ENCODE measurements at regions not wholly inside any gene's neighbourhood (a gene's known extent, or its start where the extent isn't known, plus 50 kb on each side); places are given as distances from the start of the nearest gene placed in this dataset.
"Not testable (repeated sequence)": the region's sequence is repeated elsewhere in the genome, so short reads cannot be mapped to it uniquely, and the experiment has no call there.

DNA sequence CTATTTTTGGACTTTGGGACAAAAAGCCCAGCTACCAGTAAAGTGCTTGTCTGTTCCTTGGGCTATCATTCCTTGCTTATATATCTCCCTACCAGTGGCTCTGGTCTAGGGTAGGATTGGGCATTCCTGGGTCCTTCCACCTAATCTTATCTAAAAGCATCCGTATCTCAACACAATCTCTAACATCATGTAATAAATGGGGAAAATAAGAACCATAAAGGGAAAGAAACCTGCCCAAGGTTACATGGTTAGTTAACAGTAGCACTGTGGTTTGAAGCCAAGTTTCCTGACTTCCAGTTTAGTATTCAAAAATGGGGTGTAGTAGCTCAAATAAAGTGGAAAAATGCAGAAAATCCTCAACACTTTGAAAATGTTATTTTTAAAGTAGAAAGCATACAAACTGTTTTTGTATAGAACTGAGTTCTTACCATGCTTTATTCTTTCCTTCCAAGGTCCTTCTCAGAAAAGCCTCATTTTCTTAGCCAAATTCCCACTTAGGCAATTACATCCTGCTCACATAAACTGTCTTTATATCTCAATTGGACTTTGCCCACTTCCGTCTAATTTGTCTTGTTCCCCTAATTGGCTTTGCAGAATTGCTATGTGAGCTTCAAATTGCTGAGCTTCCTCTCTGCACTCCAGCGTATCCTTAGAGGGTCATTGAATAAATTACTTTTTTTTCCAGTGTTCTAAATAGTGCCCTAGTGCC is 273.1 kb upstream of the UBE2E3 start:
- peaks cover 4% of the 10 kb centered on the region; the same call in 1 of the 2 replicates for H3K4me1 ChIP-seq
- no peaks in the 10 kb centered on the region for H3K27me3 ChIP-seq
- no peak overlapping the region for H3K27ac ChIP-seq
- H3K4me3 ChIP-seq, result no peak overlapping the region
- DNase-seq, result no peak
- no peaks in the 10 kb centered on the region for H3K36me3 ChIP-seq
- H3K9me3 ChIP-seq (replicated peaks), result no peaks in the 10 kb centered on the region

DNA sequence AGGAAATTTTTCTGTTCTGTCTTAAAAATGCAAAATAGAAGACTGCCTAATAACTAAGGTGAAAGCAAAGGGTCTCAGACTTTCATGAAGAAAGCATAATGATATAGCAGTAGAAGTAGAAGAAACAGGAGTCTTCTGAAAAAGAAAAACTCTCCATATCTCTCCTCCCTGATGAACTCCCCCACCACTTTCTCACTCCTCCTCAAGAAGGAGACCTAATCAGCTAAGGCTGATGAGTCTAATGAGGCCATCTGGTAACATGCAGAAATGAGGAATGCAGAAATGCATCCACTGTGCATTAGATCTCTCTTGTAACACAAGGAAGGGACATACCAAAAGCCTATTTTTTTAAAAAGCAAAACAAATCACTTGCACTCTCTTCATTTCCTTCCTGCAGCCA is 273.7 kb upstream of the UBE2E3 start:
- H3K36me3 ChIP-seq, result no peaks in the 10 kb centered on the region

DNA sequence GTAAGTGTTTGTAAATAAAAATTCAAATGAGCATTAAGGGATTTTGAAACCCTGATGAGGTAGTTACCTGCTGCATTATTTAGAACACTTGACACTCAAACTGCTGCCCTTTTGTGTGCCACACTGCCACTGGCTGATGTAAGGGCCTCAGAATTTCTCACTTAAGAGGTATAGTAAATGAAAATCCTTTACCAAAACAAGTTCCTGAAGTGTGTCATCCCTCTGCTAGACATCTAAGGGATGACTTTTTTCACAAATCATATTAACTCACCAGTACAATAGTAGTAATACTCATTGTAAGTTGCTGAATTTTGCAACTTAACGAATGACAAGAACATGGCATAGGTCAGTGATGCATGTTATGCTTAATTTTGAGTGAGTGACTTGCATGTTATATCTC is 274.9 kb upstream of the UBE2E3 start:
- no peaks in the 10 kb centered on the region for H3K36me3 ChIP-seq
- H3K4me3 ChIP-seq, result no peak overlapping the region
- no peak for DNase-seq
- H3K27me3 ChIP-seq, result no peaks in the 10 kb centered on the region
- no peak overlapping the region for H3K27ac ChIP-seq
- no peaks in the 10 kb centered on the region; the same call in 1 of the 2 replicates for H3K9me3 ChIP-seq (replicated peaks)
- peaks cover 4% of the 10 kb centered on the region; the same call in 1 of the 2 replicates for H3K4me1 ChIP-seq

More for the DNA sequence above, 273.7 kb upstream of the UBE2E3 start:
- peaks cover 4% of the 10 kb centered on the region; the same call in 1 of the 2 replicates for H3K4me1 ChIP-seq
- H3K27me3 ChIP-seq, result no peaks in the 10 kb centered on the region
- no peak for DNase-seq
- H3K4me3 ChIP-seq, result no peak overlapping the region
- no peak overlapping the region for H3K27ac ChIP-seq
- H3K9me3 ChIP-seq (replicated peaks), result no peaks in the 10 kb centered on the region

DNA sequence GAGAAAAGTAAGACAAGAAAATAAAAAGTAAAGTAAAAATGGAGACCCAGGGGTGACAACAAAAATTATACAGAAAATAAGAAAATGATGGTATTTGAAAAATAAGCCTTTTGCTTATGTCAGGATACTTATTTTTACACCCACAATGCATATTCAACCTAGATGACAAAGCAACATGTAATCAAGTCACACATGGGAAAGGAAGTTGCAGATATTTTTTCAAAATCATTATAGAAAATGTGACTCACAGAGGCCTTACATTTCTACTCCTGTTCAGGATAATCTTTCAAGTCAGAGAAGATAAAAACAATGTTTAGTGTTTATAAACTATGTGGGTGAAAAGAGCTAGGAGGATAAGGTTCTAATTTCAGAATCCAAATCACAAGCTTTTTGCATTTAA is 275.3 kb upstream of the UBE2E3 start:
- Histone ChIP-seq H3K9me3 (replicated peaks) (no peaks in the 10 kb centered on the region; the same call in 1 of the 2 replicates), H3K27ac (no peak overlapping the region), H3K27me3 (no peaks in the 10 kb centered on the region), H3K36me3 (no peaks in the 10 kb centered on the region), H3K4me1 (peaks cover 4% of the 10 kb centered on the region; the same call in 1 of the 2 replicates), H3K4me3 (no peak overlapping the region)
- DNase-seq, result no peak

DNA sequence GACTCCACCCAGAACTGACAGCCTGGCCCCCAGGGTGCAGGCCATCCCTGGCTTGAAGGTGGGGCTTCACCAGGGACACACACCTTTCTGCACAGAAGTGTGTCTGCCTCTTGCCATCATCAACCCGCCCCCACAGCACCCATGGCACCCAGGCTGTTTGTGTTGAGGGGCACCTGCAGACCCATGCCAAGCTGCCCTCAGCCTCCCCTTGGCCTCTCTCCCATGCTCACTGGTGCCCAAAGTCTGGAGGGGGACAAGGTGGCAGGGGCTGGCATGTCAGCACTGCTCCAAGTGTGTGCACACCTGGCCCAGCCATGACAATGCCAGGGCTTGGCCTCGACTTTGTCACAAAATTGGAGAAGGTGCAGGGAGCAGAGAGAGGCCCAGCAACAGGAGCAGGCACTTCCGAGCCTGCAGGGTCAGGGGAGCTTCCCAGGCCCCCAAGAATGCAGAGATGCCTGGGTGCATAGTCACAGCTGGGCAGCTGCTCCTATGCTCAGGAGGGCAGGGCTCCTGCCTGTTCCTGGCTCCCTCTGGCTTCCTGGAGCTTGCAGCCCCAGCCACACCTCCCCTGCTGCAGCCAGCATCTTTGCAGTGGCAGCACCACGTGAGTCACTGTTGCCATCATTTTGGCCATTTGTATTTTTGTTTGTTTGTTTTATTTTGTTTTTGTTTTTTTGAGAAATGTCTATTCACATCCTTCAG is 280.6 kb upstream of the UBE2E3 start:
- Histone ChIP-seq H3K9me3 (replicated peaks) (no peaks in the 10 kb centered on the region; the same call in 1 of the 2 replicates), H3K27ac (no peak overlapping the region), H3K4me1 (no peaks in the 10 kb centered on the region; the same call in none of the 2 replicates), H3K36me3 (no peaks in the 10 kb centered on the region), H3K4me3 (no peak overlapping the region), H3K27me3 (no peaks in the 10 kb centered on the region)
- peak; percentile 28 to 50 for DNase-seq

DNA sequence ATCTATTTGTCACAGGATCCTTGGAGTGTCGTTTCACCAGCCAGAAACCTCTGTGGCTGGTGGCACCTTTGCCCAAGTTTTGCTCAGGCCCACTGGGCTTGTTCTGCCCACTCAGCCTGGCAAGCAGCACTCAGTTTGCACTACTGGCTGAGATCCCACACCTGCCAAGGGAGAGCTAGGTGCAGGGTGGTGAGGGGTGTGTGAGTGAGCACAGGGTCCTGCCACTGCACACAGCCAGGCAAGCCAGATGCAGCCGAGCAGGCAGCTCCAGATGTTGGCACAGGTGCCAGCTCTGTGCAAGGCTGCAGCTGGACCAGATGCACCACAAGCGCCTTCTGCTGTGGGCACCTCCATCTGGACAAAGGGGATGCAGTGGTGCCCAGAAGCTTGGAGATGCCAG is 281.7 kb upstream of the UBE2E3 start:
- DNase-seq, result no peak
- Histone ChIP-seq H3K36me3 (no peaks in the 10 kb centered on the region), H3K27ac (no peak overlapping the region), H3K4me1 (peaks cover 4% of the 10 kb centered on the region), H3K27me3 (no peaks in the 10 kb centered on the region), H3K4me3 (no peak overlapping the region), H3K9me3 (replicated peaks) (no peaks in the 10 kb centered on the region; the same call in 1 of the 2 replicates)

DNA sequence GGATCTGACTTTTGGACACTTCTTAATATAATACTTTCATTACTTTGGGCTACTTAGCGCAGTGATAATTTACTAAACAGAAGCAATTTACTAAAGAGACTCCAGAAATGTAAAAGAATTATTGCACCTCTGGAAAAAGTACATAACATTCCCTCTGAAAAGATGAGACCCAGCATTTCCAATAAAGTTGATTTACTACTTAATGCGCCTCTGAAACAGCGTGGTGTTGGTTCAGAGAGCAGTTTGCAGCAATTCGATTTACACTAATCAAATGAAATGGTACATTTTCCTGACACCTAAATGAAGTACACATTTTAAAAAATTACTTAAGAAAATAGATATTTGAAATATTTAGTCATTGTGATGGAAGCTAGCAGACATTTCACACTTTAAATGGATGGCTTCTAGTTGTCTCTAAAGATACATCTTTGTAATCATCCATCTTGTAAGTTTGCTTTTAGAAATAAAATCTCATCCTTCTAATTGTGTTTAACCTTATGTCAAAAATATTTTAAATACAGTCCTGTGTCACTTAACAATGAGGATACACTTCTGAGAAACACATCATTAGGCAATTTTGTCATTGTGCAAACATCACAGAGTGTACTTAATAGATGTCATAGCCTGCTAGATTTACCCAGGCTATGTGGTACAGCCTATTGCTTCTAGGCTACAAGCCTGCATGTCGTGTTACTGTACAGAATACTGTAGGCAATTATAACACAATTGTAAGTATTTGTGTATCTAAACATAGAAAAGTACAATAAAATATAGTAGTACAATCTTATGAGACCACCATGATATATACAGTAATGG is 284.6 kb upstream of the UBE2E3 start:
- Histone ChIP-seq H3K4me1 (peaks cover 4% of the 10 kb centered on the region), H3K36me3 (no peaks in the 10 kb centered on the region), H3K9me3 (replicated peaks) (no peaks in the 10 kb centered on the region; the same call in 1 of the 2 replicates), H3K27me3 (no peaks in the 10 kb centered on the region), H3K4me3 (no peak overlapping the region), H3K27ac (no peak overlapping the region)
- no peak for DNase-seq

DNA sequence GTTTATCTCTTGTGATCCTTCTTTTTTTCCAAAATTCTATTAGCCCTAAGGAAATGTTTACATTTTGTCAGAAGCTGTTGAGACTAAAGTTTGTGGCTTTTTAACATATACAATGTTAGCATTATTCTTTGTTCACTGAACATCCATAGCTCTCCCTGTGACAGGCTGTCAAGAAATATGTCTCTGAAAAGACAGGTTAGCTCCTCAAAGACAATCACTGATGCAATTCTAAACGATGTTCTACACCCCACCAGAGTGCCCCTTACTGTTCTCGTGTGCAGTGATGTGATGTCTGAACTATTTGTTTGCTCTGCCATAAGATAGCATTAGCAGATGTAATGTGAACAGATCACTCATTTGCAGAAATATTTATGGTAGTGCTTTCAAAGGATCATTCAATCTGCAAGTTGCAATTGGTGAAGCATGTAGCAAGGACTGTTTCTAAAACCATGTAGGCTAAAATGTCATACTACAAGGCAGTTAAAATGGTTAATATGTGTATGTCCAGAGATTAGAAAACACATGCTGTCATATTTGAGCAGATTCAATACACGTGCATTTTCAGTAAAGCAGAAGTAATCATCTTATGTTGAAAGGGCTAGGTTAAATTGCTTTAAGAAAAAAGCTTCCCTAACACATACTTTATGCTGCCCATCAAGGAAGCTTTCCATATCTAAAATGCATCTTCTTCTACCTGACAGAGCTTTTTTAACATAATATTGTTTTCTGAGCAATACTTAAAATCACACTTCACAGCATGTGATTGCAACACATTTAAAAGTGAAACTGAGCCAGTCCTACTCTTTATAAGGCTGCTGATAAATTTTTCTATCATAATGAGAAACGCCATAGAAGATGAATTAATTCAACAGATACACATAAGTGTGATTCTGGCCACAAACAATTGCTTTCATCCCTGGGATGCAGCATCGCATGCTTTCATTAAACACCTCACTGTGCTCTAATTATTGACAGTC is 285.7 kb upstream of the UBE2E3 start:
- Histone ChIP-seq H3K9me3 (replicated peaks) (no peaks in the 10 kb centered on the region), H3K36me3 (no peaks in the 10 kb centered on the region), H3K27ac (no peak overlapping the region), H3K4me1 (peaks cover 4% of the 10 kb centered on the region; the same call in 1 of the 2 replicates), H3K4me3 (no peak overlapping the region), H3K27me3 (no peaks in the 10 kb centered on the region)
- DNase-seq, result peak in 1 of 2 experiments; percentile 12

DNA sequence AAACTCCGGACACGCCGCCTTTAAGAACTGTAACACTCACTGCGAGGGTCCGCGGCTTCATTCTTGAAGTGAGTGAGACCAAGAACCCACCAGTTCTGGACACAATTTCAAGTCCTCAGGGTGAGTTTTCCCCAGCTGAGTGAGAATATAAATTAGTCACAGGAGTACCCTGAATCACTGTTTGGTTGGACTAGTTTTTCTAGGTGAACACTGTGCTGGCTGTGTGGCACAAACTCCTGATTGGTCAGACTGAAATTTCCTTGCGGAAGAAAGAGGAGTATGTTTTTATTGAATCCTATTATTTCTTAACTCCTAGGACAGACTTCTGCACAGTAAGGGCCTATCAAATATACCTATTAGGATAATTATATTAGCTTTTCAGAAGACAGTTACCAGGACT is 288.1 kb upstream of the UBE2E3 start:
- H3K4me1 ChIP-seq, result peaks cover 4% of the 10 kb centered on the region; the same call in 1 of the 2 replicates
- no peaks in the 10 kb centered on the region for H3K27me3 ChIP-seq
- H3K27ac ChIP-seq, result no peak overlapping the region
- no peaks in the 10 kb centered on the region for H3K36me3 ChIP-seq
- no peaks in the 10 kb centered on the region for H3K9me3 ChIP-seq (replicated peaks)
- no peak overlapping the region for H3K4me3 ChIP-seq
- DNase-seq, result no peak

DNA sequence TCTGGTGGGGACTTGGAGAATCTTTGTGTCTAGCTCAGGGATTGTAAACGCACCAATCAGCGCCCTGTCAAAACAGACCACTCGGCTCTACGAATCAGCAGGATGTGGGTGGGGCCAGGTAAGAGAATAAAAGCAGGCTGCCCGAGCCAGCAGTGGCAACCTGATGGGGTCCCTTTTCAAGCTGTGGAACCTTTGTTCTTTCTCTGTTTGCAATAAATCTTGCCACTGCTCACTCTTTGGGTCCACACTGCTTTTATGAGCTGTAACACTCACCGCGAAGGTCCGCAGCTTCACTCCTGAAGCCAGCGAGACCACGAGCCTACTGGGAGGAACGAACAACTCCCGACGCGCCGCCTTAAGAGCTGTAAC is 288.6 kb upstream of the UBE2E3 start:
- not testable (repeated sequence) for H3K27ac ChIP-seq; H3K4me3 ChIP-seq; H3K9me3 ChIP-seq (replicated peaks); H3K4me1 ChIP-seq; DNase-seq; H3K36me3 ChIP-seq; H3K27me3 ChIP-seq

DNA sequence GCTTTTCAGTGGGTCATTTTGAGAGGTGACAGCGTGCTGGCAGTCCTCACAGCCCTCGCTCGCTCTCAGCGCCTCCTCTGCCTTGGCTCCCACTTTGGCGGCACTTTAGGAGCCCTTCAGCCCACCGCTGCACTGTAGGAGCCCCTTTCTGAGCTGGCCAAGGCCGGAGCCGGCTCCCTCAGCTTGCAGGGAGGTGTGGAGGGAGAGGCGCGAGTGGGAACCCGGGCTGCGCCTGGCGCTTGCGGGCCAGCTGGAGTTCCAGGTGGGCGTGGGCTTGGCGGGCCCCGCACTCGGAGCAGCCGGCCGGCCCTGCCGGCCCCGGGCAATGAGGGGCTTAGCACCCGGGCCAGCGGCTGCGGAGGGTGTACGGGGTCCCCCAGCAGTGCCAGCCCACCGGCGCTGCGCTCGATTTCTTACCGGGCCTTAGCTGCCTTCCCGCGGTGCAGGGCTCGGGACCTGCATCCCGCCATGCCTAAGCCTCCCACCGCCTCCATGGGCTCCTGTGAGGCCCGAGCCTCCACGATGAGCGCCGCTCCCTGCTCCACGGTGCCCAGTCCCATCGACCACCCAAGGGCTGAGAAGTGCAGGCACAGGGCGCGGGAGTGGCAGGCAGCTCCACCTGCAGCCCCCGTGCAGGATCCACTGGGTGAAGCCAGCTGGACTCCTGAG is 289.1 kb upstream of the UBE2E3 start:
- H3K4me3 ChIP-seq; H3K4me1 ChIP-seq; H3K27ac ChIP-seq; H3K36me3 ChIP-seq; H3K27me3 ChIP-seq; H3K9me3 ChIP-seq (replicated peaks); DNase-seq: not testable (repeated sequence)

DNA sequence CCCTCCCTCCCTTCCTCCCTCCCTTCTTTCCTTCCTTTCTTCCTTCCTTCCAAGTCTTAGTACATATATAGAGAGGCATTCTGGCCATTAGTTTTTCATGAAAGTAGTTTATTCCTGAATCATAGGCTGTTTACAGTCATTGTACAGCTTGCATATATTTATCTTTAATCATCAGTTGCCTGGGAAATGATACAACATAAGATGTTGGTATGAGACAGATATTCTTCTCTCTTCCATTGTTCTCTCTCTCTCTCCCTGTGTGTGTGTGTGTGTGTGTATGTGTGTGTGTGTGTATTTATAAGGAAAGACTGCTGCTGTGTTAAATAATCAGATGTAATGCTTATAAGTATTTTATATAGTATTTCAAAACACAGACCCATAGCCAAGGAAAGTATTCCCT is 289.8 kb upstream of the UBE2E3 start:
- Histone ChIP-seq H3K27ac (no peak overlapping the region), H3K36me3 (no peaks in the 10 kb centered on the region), H3K4me3 (no peak overlapping the region), H3K27me3 (no peaks in the 10 kb centered on the region), H3K9me3 (replicated peaks) (no peaks in the 10 kb centered on the region), H3K4me1 (peaks cover 4% of the 10 kb centered on the region; the same call in 1 of the 2 replicates)
- DNase-seq, result no peak

DNA sequence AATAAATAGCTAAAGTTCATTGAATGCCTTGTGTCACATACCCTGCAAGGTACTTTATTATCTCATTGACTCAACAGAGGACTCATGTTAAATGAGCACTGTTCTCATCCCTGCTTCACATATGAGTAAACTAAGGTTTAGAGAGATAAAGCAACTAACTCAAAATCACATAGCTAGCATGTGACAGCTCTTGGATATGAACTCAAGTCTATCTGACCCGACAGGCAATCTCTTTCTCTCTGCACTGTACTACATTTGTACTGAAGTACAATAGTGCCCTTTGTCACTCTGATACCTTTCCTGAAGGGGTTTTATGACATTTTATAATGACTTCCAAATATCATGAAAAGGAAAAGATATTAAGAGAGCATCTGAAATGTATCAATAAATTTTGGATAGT is 297.5 kb upstream of the UBE2E3 start:
- Histone ChIP-seq H3K4me3 (no peak overlapping the region), H3K27ac (no peak overlapping the region), H3K4me1 (no peaks in the 10 kb centered on the region), H3K27me3 (no peaks in the 10 kb centered on the region), H3K36me3 (no peaks in the 10 kb centered on the region), H3K9me3 (replicated peaks) (no peaks in the 10 kb centered on the region)
- DNase-seq, result no peak

DNA sequence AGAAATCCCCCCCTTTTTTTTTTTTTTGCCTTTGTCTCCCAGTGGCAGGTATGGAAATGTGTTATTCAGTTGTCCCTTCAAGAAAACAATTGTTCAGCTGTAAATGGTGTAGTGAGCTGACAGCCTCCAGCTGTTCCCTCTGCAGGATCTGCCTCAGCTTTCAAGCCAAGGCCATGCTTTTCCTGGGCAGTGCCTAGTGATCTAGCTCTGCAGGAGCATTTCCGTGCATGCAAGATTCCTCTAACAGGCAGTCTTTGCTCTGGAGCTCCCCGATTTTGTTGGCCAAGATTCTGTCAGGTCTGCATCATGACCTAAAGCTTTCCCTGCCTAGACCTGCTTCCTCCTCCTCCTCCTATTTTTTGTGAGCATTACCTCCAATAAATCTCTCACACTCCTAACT is 300.7 kb upstream of the UBE2E3 start:
- Histone ChIP-seq H3K27ac (no peak overlapping the region), H3K4me3 (no peak overlapping the region), H3K9me3 (replicated peaks) (no peaks in the 10 kb centered on the region), H3K27me3 (no peaks in the 10 kb centered on the region), H3K4me1 (no peaks in the 10 kb centered on the region), H3K36me3 (no peaks in the 10 kb centered on the region)
- peak; percentile 28 to 56 for DNase-seq
